ENCODE measurements at regions not wholly inside any gene's neighbourhood (a gene's known extent, or its start where the extent isn't known, plus 50 kb on each side); places are given as distances from the start of the nearest gene placed in this dataset.

- no peaks in the 10 kb centered on the region for H3K27me3 ChIP-seq
- TF ChIP-seq POLR2A (IDR thresholded peaks at IDR 0.05) (no peak), CTCF (IDR thresholded peaks at IDR 0.05) (no peak), POLR2AphosphoS5 (IDR thresholded peaks at IDR 0.05) (no peak)
- intact Hi-C loops (cut with DNase I; ENCODE audit: low total_unique reads): no loop called here
- no peaks in the 10 kb centered on the region for H3K9me3 ChIP-seq
- no peaks in the 10 kb centered on the region for H3K4me1 ChIP-seq
- no peak for DNase-seq (ENCODE audit: low spot score in 2 of 2)
- no peak overlapping the region for H3K4me3 ChIP-seq
- H3K36me3 ChIP-seq: no peaks in the 10 kb centered on the region
- no peak overlapping the region for H3K27ac ChIP-seq
These were observed 127.3 kb upstream of the MAN2A1 start for GRCh38 chr5:109562441-109562840.

- intact Hi-C loops (cut with DNase I; ENCODE audit: low total_unique reads): no loop called here
- H3K27me3 ChIP-seq: no peaks in the 10 kb centered on the region
- no peaks in the 10 kb centered on the region for H3K4me1 ChIP-seq
- H3K9me3 ChIP-seq: no peaks in the 10 kb centered on the region
- TF ChIP-seq CTCF (IDR thresholded peaks at IDR 0.05): no peak
- no peak for TF ChIP-seq POLR2A (IDR thresholded peaks at IDR 0.05)
- TF ChIP-seq POLR2AphosphoS5 (IDR thresholded peaks at IDR 0.05): no peak
- no peak overlapping the region for H3K4me3 ChIP-seq
- H3K27ac ChIP-seq: no peak overlapping the region
- H3K36me3 ChIP-seq: no peaks in the 10 kb centered on the region
- DNase-seq (ENCODE audit: low spot score in 2 of 2): no peak
These were observed 128.3 kb upstream of the MAN2A1 start for GRCh38 chr5:109561447-109561846.

GRCh38 chr5:109560554-109560953, 129.2 kb upstream of the MAN2A1 start:
- TF ChIP-seq POLR2AphosphoS5 (IDR thresholded peaks at IDR 0.05): no peak
- TF ChIP-seq POLR2A (IDR thresholded peaks at IDR 0.05): no peak
- TF ChIP-seq CTCF (IDR thresholded peaks at IDR 0.05): no peak
- no peaks in the 10 kb centered on the region for H3K27me3 ChIP-seq
- DNase-seq (ENCODE audit: low spot score in 2 of 2): no peak
- H3K4me1 ChIP-seq: no peaks in the 10 kb centered on the region
- H3K27ac ChIP-seq: no peak overlapping the region
- no peak overlapping the region for H3K4me3 ChIP-seq
- H3K9me3 ChIP-seq: no peaks in the 10 kb centered on the region
- intact Hi-C loops (cut with DNase I; ENCODE audit: low total_unique reads): no loop called here
- no peaks in the 10 kb centered on the region for H3K36me3 ChIP-seq

- Histone ChIP-seq H3K27ac (no peak overlapping the region), H3K9me3 (no peaks in the 10 kb centered on the region), H3K36me3 (no peaks in the 10 kb centered on the region), H3K27me3 (no peaks in the 10 kb centered on the region), H3K4me3 (no peak overlapping the region), H3K4me1 (no peaks in the 10 kb centered on the region)
- intact Hi-C loops (cut with DNase I; ENCODE audit: low total_unique reads): no loop called here
- no peak for DNase-seq (ENCODE audit: low spot score in 2 of 2)
- no peak for TF ChIP-seq POLR2AphosphoS5 (IDR thresholded peaks at IDR 0.05)
- TF ChIP-seq POLR2A (IDR thresholded peaks at IDR 0.05): no peak
- TF ChIP-seq CTCF (IDR thresholded peaks at IDR 0.05): no peak
These were observed 130.8 kb upstream of the MAN2A1 start for GRCh38 chr5:109558952-109559351.

GRCh38 chr5:109558364-109558763, 131.4 kb upstream of the MAN2A1 start:
- H3K4me1 ChIP-seq: no peaks in the 10 kb centered on the region
- H3K27ac ChIP-seq: no peak overlapping the region
- intact Hi-C loops (cut with DNase I; ENCODE audit: low total_unique reads): no loop called here
- H3K36me3 ChIP-seq: no peaks in the 10 kb centered on the region
- no peak overlapping the region for H3K4me3 ChIP-seq
- DNase-seq (ENCODE audit: low spot score in 2 of 2): no peak
- no peak for TF ChIP-seq CTCF (IDR thresholded peaks at IDR 0.05)
- no peak for TF ChIP-seq POLR2A (IDR thresholded peaks at IDR 0.05)
- no peak for TF ChIP-seq POLR2AphosphoS5 (IDR thresholded peaks at IDR 0.05)
- H3K27me3 ChIP-seq: no peaks in the 10 kb centered on the region
- no peaks in the 10 kb centered on the region for H3K9me3 ChIP-seq
